GM21515 (cell line): ENCODE measurements at regions not wholly inside any gene's neighbourhood (a gene's known extent, or its start where the extent isn't known, plus 50 kb on each side); places are given as distances from the start of the nearest gene placed in this dataset.
A peak's percentile ranks its signal among the peaks of the same experiment; 100 is the strongest.
"Not testable (repeated sequence)": the region's sequence is repeated elsewhere in the genome, so short reads cannot be mapped to it uniquely, and the experiment has no call there.

Source experiments
- ATAC-seq: cut with Tn5 transposase; IDR thresholded peaks from one replicate; pipeline ENCODE4 v1.9.1; 2021; ENCODE audit not compliant: unreplicated experiment

GRCh38 chr4:83213640-83214039 is 71.0 kb downstream of the COQ2 start:
- ATAC-seq, result no peak

- peak; percentile 79 for ATAC-seq
Observed at GRCh38 chr4:83212041-83212851, 72.4 kb downstream of the COQ2 start.

GRCh38 chr4:83209419-83209818 is 75.2 kb downstream of the COQ2 start:
- ATAC-seq, result no peak

GRCh38 chr4:83208371-83209365 is 75.9 kb downstream of the COQ2 start:
- ATAC-seq, result no peak

- ATAC-seq, result no peak
Observed at GRCh38 chr4:83207497-83208101, 77.0 kb downstream of the COQ2 start.

- no peak for ATAC-seq
Observed at GRCh38 chr4:83205760-83206159, 78.8 kb downstream of the COQ2 start.

GRCh38 chr4:83204731-83205130 is 79.9 kb downstream of the COQ2 start:
- no peak for ATAC-seq

- no peak for ATAC-seq
Observed at GRCh38 chr4:83201761-83202160, 82.8 kb downstream of the COQ2 start.

- ATAC-seq, result peak; percentile 48
Observed at GRCh38 chr4:83197555-83198235, 83.2 kb upstream of the PLAC8 start.

GRCh38 chr4:83196921-83197320 is 82.4 kb upstream of the PLAC8 start:
- no peak for ATAC-seq

- no peak for ATAC-seq
Observed at GRCh38 chr4:83195269-83195668, 80.7 kb upstream of the PLAC8 start.

- ATAC-seq, result not testable (repeated sequence)
Observed at GRCh38 chr4:83194588-83194987, 80.1 kb upstream of the PLAC8 start.

- no peak for ATAC-seq
Observed at GRCh38 chr4:83192634-83193033, 78.1 kb upstream of the PLAC8 start.

- no peak for ATAC-seq
Observed at GRCh38 chr4:83191026-83191425, 76.5 kb upstream of the PLAC8 start.

GRCh38 chr4:83189631-83190136 is 75.2 kb upstream of the PLAC8 start:
- no peak for ATAC-seq

GRCh38 chr4:83180431-83180968 is 66.0 kb upstream of the PLAC8 start:
- peak; percentile 44 for ATAC-seq

GRCh38 chr4:83179205-83179604 is 64.7 kb upstream of the PLAC8 start:
- ATAC-seq, result no peak

- no peak for ATAC-seq
Observed at GRCh38 chr4:83178029-83178428, 63.5 kb upstream of the PLAC8 start.

GRCh38 chr4:83177182-83177581 is 62.7 kb upstream of the PLAC8 start:
- ATAC-seq, result no peak

- peak; percentile 57 for ATAC-seq
Observed at GRCh38 chr4:83174844-83175414, 60.4 kb upstream of the PLAC8 start.
